ENCODE measurements at regions not wholly inside any gene's neighbourhood (a gene's known extent, or its start where the extent isn't known, plus 50 kb on each side); places are given as distances from the start of the nearest gene placed in this dataset.

- TF ChIP-seq CTCF (conservative IDR thresholded peaks at IDR 0.05): no peak
- TF ChIP-seq ZFX (IDR thresholded peaks at IDR 0.05): no peak
Measured at GRCh38 chr9:21653589-21653988, 148.8 kb upstream of the MTAP start.
